Choroid plexus epithelial cell (primary cell): ENCODE measurements at regions not wholly inside any gene's neighbourhood (a gene's known extent, or its start where the extent isn't known, plus 50 kb on each side); places are given as distances from the start of the nearest gene placed in this dataset.
"Not testable (repeated sequence)": the region's sequence is repeated elsewhere in the genome, so short reads cannot be mapped to it uniquely, and the experiment has no call there.

Experiments used
- DNase-seq: peaks from one replicate; pipeline ENCODE4 v3.0.0-alpha.2; 2010; ENCODE audit warnings: low read depth
- H3K4me3 ChIP-seq: 2 replicates; pipeline ENCODE4 v1.5.1; 2011; ENCODE audit warnings: low read depth, mild to moderate bottlenecking, control low read depth, low read length, moderate library complexity
- CTCF ChIP-seq: conservative IDR thresholded peaks from 2 replicates; pipeline ENCODE4 v1.5.1; 2011; ENCODE audit warnings: low read depth, mild to moderate bottlenecking, control low read depth, inconsistent platforms, low read length, moderate library complexity

DNA sequence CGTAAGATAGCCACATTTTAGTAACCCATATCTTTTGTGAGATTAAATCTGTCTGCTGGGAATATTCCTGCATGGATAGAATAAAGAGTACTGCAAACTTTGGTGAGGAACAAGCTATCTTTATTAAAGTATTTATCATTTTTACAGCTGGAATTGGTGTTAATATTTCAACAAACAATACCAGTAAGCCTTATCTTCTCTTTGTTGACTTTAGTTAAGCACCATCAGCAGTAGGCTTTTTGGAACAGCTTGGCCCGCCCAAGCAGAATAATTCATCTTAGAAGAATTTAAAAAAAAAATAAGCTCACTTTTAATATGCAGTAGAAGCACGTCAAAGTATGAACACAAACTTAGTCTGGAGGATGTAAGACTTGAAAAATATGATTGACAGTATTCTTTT, 917.8 kb upstream of the ADGRB3 start:
- no peak for TF ChIP-seq CTCF
- peak; percentile 79 for DNase-seq
- H3K4me3 ChIP-seq = no peak overlapping the region

GRCh38 chr6:67706388-67706787, 928.7 kb upstream of the ADGRB3 start:
- no peak for TF ChIP-seq CTCF
- H3K4me3 ChIP-seq = no peak overlapping the region
- DNase-seq = no peak

- DNase-seq = peak; percentile 21
- H3K4me3 ChIP-seq = no peak overlapping the region
- no peak for TF ChIP-seq CTCF
Observed at GRCh38 chr6:67698534-67698933, 936.5 kb upstream of the ADGRB3 start.

DNA sequence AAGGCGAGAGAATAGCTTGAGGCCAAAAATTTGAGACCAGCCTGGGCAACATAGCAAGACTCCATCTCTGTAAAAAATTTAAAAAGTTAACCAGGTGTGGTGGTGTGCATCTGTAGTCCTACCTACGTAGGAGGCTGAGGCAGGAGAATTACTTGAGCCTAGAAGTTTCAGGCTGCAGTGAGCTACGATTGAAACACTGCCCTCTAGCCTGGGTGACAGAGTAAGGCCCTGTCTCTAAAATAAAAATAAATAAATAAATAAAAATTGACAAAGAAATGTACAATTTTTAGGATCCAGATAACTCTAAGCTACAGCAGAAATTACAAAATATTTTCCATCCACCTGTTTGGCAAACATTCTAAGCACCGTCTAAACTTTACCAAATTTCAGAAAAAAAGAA, 941.0 kb upstream of the ADGRB3 start:
- H3K4me3 ChIP-seq = no peak overlapping the region
- no peak for DNase-seq
- peak; percentile 9 for TF ChIP-seq CTCF

DNA sequence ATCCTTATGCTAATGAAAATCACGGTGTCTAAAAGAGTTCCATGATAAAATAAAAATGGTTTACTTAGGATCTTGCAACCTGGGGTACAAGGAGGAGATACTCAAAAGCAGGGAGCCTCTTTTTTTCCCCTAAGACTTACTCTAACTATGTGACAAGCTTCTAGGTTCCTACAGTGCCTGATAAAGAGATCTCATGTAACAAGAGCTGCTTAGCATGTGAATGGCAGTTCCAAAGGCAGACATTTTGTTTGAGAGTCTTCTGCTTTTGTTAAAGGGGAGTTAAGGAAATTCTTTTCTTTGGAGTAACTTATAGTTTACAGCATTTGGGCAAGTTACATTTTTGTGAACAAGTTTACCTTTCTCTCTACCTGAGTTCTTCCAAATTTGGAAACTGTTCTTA, 945.8 kb upstream of the ADGRB3 start:
- H3K4me3 ChIP-seq = no peak overlapping the region
- no peak for DNase-seq
- TF ChIP-seq CTCF = no peak

- peak; percentile 8 for DNase-seq
- no peak for TF ChIP-seq CTCF
- H3K4me3 ChIP-seq = no peak overlapping the region
Observed at GRCh38 chr6:67687396-67687795, 947.7 kb upstream of the ADGRB3 start.

DNA sequence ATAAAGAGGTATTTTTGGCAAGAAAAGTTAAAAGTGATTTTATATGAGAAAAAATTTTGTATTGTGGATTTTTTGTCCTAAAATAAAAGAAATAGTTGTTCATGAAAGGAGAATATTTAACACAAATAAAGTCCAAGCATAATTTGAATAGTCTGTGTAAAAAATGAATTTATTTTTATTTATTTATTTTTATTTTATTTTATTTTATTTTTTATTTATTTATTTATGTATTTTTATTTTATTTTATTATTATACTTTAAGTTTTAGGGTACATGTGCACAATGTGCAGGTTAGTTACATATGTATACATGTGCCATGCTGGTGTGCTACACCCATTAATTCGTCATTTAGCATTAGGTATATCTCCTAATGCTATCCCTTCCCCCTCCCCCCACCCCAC, 948.9 kb upstream of the ADGRB3 start:
- not testable (repeated sequence) for H3K4me3 ChIP-seq, DNase-seq

- peak; percentile 51 for DNase-seq
- no peak overlapping the region for H3K4me3 ChIP-seq
- TF ChIP-seq CTCF = no peak
Observed at GRCh38 chr6:67683960-67684359, 951.1 kb upstream of the ADGRB3 start.
